ENCODE measurements at regions not wholly inside any gene's neighbourhood (a gene's known extent, or its start where the extent isn't known, plus 50 kb on each side); places are given as distances from the start of the nearest gene placed in this dataset.

DNA sequence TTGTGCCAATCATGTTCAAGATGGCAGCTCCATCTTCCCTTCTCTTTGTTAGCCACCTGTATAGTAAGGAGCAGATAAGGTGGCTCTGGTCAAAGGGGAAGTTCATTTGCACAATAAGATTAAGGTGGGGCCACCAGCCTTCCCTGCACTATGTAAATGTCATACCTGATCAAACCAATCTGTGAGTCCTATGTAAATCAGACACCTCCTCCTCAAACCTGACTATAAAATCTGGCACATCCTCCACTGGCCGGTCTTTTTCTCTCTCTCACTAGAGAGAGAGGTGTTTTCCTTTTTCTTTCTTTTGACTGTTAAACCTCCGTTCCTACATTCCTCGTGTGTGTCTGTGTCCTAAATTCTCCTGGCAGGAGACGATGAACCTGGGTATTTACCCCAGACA is 572.5 kb upstream of the AADAT start:
- no peaks in the 10 kb centered on the region for H3K9me1 ChIP-seq (replicated peaks; ENCODE audit: control insufficient read depth, extremely low read depth, insufficient read depth, low read length)
- POLR2A ChIA-PET, result no interaction called here
- no peaks in the 10 kb centered on the region for H3K36me3 ChIP-seq (ENCODE audit: control insufficient read depth in 2 of 2, extremely low read depth in 1 of 2, insufficient read depth in 2 of 2, low read length in 2 of 2)
- H4K20me1 ChIP-seq (replicated peaks; ENCODE audit: control insufficient read depth, extremely low read depth, insufficient read depth, low read length), result no peaks in the 10 kb centered on the region
- H3K4me2 ChIP-seq (ENCODE audit: insufficient read depth, low read length), result no peak overlapping the region
- H3K27ac ChIP-seq (ENCODE audit: insufficient read depth, low read depth, low read length), result no peak overlapping the region
- no peaks in the 10 kb centered on the region for H3K79me2 ChIP-seq (ENCODE audit: control insufficient read depth, insufficient read depth, low read length)
- DNase-seq (ENCODE audit: low read depth, low spot score) (no peak), FAIRE-seq (no peak)
- BruUV-seq (replicated peaks), result no TSS peak
- no peaks in the 10 kb centered on the region for H3K4me1 ChIP-seq (ENCODE audit: control insufficient read depth, extremely low read depth, insufficient read depth, low read length)
- no peaks in the 10 kb centered on the region for H3K27me3 ChIP-seq (ENCODE audit: control insufficient read depth in 2 of 2, insufficient read depth in 2 of 2, low read length in 2 of 2)
- TF ChIP-seq POLR2AphosphoS5 (IDR thresholded peaks at IDR 0.05; ENCODE audit: insufficient read depth, low read depth, low read length) (no peak), JUN (IDR thresholded peaks at IDR 0.05; ENCODE audit: borderline replicate concordance, insufficient read depth, insufficient read length, low read depth) (no peak), POLR2A (IDR thresholded peaks at IDR 0.05; ENCODE audit: low read depth, low read length) (no peak), MYC (IDR thresholded peaks at IDR 0.05; ENCODE audit: low read depth, low read length) (no peak), EZH2 (IDR thresholded peaks at IDR 0.05; ENCODE audit: borderline replicate concordance, low read depth, low read length, severe bottlenecking) (no peak), FOS (IDR thresholded peaks at IDR 0.05; ENCODE audit: borderline replicate concordance, insufficient read depth, low read length) (no peak)
- TF ChIP-seq, protein P1, sequence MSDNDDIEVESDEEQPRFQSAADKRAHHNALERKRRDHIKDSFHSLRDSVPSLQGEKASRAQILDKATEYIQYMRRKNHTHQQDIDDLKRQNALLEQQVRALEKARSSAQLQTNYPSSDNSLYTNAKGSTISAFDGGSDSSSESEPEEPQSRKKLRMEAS (IDR thresholded peaks at IDR 0.05; ENCODE audit: insufficient read depth, insufficient read length), result no peak
- TF ChIP-seq, protein P2, sequence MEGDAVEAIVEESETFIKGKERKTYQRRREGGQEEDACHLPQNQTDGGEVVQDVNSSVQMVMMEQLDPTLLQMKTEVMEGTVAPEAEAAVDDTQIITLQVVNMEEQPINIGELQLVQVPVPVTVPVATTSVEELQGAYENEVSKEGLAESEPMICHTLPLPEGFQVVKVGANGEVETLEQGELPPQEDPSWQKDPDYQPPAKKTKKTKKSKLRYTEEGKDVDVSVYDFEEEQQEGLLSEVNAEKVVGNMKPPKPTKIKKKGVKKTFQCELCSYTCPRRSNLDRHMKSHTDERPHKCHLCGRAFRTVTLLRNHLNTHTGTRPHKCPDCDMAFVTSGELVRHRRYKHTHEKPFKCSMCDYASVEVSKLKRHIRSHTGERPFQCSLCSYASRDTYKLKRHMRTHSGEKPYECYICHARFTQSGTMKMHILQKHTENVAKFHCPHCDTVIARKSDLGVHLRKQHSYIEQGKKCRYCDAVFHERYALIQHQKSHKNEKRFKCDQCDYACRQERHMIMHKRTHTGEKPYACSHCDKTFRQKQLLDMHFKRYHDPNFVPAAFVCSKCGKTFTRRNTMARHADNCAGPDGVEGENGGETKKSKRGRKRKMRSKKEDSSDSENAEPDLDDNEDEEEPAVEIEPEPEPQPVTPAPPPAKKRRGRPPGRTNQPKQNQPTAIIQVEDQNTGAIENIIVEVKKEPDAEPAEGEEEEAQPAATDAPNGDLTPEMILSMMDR (IDR thresholded peaks at IDR 0.05; ENCODE audit: extremely low read depth in 1 of 2, insufficient read depth in 1 of 2, low read depth in 1 of 2, low read length in 2 of 2), result no peak
- H3K9ac ChIP-seq (replicated peaks; ENCODE audit: extremely low read depth, insufficient read depth, low read length), result no peak overlapping the region
- CTCF ChIA-PET, result no interaction called here
- H3K9me3 ChIP-seq (replicated peaks; ENCODE audit: control insufficient read depth, insufficient read depth, low read length), result peaks cover 2% of the 10 kb centered on the region
- intact Hi-C loops (cut with micrococcal nuclease) (no loop called here), dilution Hi-C loops (cut with MboI; ENCODE audit: extremely low pct_ligation_motif_present, low sequenced_read_pairs) (no loop called here)
- H3K4me3 ChIP-seq (replicated peaks in 1 of 3; ENCODE audit: insufficient read depth in 1 of 3, low read depth in 1 of 3, low read length in 3 of 3), result no peak overlapping the region
- no peak overlapping the region for H2AFZ ChIP-seq (ENCODE audit: low read depth, low read length)
